D341Med (cell line): ENCODE measurements at regions not wholly inside any gene's neighbourhood (a gene's known extent, or its start where the extent isn't known, plus 50 kb on each side); places are given as distances from the start of the nearest gene placed in this dataset.

Experiments used
- DNase-seq: peaks from one replicate; pipeline ENCODE4 v3.0.0; 2012; ENCODE audit warnings: low spot score

GRCh38 chr18:44136326-44136725 lies 544.4 kb upstream of the SETBP1 start:
- no peak for DNase-seq

- no peak for DNase-seq
These were observed 537.6 kb upstream of the SETBP1 start for GRCh38 chr18:44143072-44143471.

GRCh38 chr18:44149706-44150105 lies 531.0 kb upstream of the SETBP1 start:
- DNase-seq: no peak

GRCh38 chr18:44153981-44154380 lies 526.7 kb upstream of the SETBP1 start:
- no peak for DNase-seq

GRCh38 chr18:44156126-44156525 lies 524.6 kb upstream of the SETBP1 start:
- no peak for DNase-seq

GRCh38 chr18:44156776-44157335 lies 523.8 kb upstream of the SETBP1 start:
- DNase-seq: no peak

GRCh38 chr18:44170208-44170880 lies 510.3 kb upstream of the SETBP1 start:
- DNase-seq: no peak

- no peak for DNase-seq
These were observed 509.4 kb upstream of the SETBP1 start for GRCh38 chr18:44171301-44171700.

- no peak for DNase-seq
These were observed 504.8 kb upstream of the SETBP1 start for GRCh38 chr18:44175891-44176290.

- no peak for DNase-seq
These were observed 502.2 kb upstream of the SETBP1 start for GRCh38 chr18:44178476-44178875.

GRCh38 chr18:44179693-44180092 lies 501.0 kb upstream of the SETBP1 start:
- DNase-seq: no peak

GRCh38 chr18:44180683-44181082 lies 500.0 kb upstream of the SETBP1 start:
- no peak for DNase-seq

GRCh38 chr18:44181951-44182747 lies 498.5 kb upstream of the SETBP1 start:
- DNase-seq: no peak

- DNase-seq: no peak
These were observed 494.7 kb upstream of the SETBP1 start for GRCh38 chr18:44186001-44186400.

- no peak for DNase-seq
These were observed 493.6 kb upstream of the SETBP1 start for GRCh38 chr18:44187090-44187489.

- DNase-seq: no peak
These were observed 485.1 kb upstream of the SETBP1 start for GRCh38 chr18:44195394-44196140.

- no peak for DNase-seq
These were observed 482.7 kb upstream of the SETBP1 start for GRCh38 chr18:44197832-44198611.

GRCh38 chr18:44198612-44199284 lies 481.9 kb upstream of the SETBP1 start:
- DNase-seq: no peak

- DNase-seq: no peak
These were observed 467.4 kb upstream of the SETBP1 start for GRCh38 chr18:44213293-44213692.

GRCh38 chr18:44214396-44214795 lies 466.3 kb upstream of the SETBP1 start:
- DNase-seq: no peak

- no peak for DNase-seq
These were observed 464.5 kb upstream of the SETBP1 start for GRCh38 chr18:44216169-44216568.
